Transverse colon (tissue), 4 donors: ENCODE measurements at regions not wholly inside any gene's neighbourhood (a gene's known extent, or its start where the extent isn't known, plus 50 kb on each side); places are given as distances from the start of the nearest gene placed in this dataset.

Experiments used
- EP300 ChIP-seq: sonication (generic); formaldehyde crosslinking; IDR thresholded peaks from one replicate; pipeline ENCODE4 v1.6.1; 2017; ENCODE audit warnings: antibody characterized with exemption, low read depth
- POLR2A ChIP-seq: fragments of 450-650 bp; IDR thresholded peaks from one replicate; pipeline ENCODE4 v1.6.1; 2016; ENCODE audit warnings: antibody characterized with exemption, mild to moderate bottlenecking, moderate library complexity
- POLR2AphosphoS5 ChIP-seq, 3 donors: sonication (generic); formaldehyde crosslinking; IDR thresholded peaks; one replicate each; pipeline ENCODE4 v1.6.1; 2016; ENCODE audit warnings: antibody characterized with exemption in 3 of 3
- TF ChIP-seq, protein P1 (sequence below), 5 experiments: fragments of 200-600 bp in 3 of 5; fragments of 450-650 bp in 2 of 5; sonication (generic) in 3 of 5; IDR thresholded peaks; 1 replicate in 2 of 5; 2 replicates in 3 of 5; pipeline ENCODE4 v1.5.1; 2016 to 2017; ENCODE audit warnings: antibody characterized with exemption in 5 of 5, inconsistent platforms in 3 of 5, mild to moderate bottlenecking in 2 of 5, moderate library complexity in 1 of 5

DNA sequence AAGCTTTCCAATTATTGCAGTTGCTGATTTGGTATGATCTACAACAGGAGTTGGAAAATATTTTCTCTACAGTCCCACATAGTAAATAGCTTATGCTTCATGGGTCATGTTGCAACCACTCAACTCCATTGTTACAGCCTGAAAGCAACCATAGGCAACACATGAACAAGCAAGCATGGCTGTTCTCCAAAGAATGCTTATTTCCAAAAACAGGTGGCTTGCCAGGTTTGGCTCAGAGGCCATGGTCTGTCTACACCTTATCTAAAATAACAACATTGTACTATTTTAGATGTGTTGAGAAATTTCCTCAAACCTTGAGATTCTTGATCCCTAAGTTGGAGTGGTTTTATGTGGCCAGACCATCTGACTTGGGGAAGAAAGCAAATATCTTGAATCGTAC, 153.9 kb upstream of the MPPED2 start:
- TF ChIP-seq POLR2AphosphoS5 (IDR thresholded peaks at IDR 0.05) = no peak
- TF ChIP-seq EP300 = no peak
- TF ChIP-seq, protein P1, sequence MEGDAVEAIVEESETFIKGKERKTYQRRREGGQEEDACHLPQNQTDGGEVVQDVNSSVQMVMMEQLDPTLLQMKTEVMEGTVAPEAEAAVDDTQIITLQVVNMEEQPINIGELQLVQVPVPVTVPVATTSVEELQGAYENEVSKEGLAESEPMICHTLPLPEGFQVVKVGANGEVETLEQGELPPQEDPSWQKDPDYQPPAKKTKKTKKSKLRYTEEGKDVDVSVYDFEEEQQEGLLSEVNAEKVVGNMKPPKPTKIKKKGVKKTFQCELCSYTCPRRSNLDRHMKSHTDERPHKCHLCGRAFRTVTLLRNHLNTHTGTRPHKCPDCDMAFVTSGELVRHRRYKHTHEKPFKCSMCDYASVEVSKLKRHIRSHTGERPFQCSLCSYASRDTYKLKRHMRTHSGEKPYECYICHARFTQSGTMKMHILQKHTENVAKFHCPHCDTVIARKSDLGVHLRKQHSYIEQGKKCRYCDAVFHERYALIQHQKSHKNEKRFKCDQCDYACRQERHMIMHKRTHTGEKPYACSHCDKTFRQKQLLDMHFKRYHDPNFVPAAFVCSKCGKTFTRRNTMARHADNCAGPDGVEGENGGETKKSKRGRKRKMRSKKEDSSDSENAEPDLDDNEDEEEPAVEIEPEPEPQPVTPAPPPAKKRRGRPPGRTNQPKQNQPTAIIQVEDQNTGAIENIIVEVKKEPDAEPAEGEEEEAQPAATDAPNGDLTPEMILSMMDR (IDR thresholded peaks at IDR 0.05) = no peak
- no peak for TF ChIP-seq POLR2A
